GM12878 (cell line): ENCODE measurements at regions not wholly inside any gene's neighbourhood (a gene's known extent, or its start where the extent isn't known, plus 50 kb on each side); places are given as distances from the start of the nearest gene placed in this dataset.

Experiments
- ATAC-seq: fragments of 200-7000 bp; cut with Tn5 transposase; 3 replicates; pipeline ENCODE4 v1.9.1; 2020; ENCODE audit warnings: mild to moderate bottlenecking, moderate library complexity
- BruUV-seq: library from RNA; stranded (reverse); fragments of 400-500 nt; replicated peaks from 2 replicates; lab custom pipeline; 2021; lab: Mats Ljungman, UMichigan
- CTCF ChIA-PET: fragments of 300-600 bp; sonication (Branson Sonifier 250); formaldehyde crosslinking; extraction: SDS; loops from one replicate; lab custom pipeline; 2021; ENCODE audit warnings: inconsistent platforms; lab: Yijun Ruan, JAX
- POLR2A ChIA-PET: fragments of 350-600 bp; formaldehyde crosslinking; extraction: SDS; loops from one replicate; lab custom pipeline; 2021; ENCODE audit warnings: inconsistent platforms; lab: Charles Lee
- RAD21 ChIA-PET: fragments of 300-600 bp; sonication (Branson Sonifier 250); formaldehyde crosslinking; loops from one replicate; lab custom pipeline; 2023; ENCODE audit warnings: antibody characterized with exemption; ENCODE audit not compliant: unreplicated experiment; lab: Charles Lee
- SMC1A ChIA-PET: fragments of 300-600 bp; sonication (Branson Sonifier 250); formaldehyde crosslinking; loops from one replicate; lab custom pipeline; 2023; ENCODE audit not compliant: unreplicated experiment, uncharacterized antibody; lab: Charles Lee
- DNase-seq: peaks from one replicate; pipeline ENCODE4 v3.0.0-alpha.2; 2011; ENCODE audit warnings: low read depth, low spot score
- FAIRE-seq: peaks from 3 replicates; lab custom pipeline; 2011; peaks lifted over from hg19 to GRCh38; lab: Jason Lieb, UNC
- H2AFZ ChIP-seq: 2 replicates; pipeline ENCODE4 v1.6.0; 2011; ENCODE audit warnings: low read depth, low read length, control low read depth; ENCODE audit not compliant: control insufficient read depth
- H3K27ac ChIP-seq: 2 replicates; pipeline ENCODE4 v1.5.1; 2011; ENCODE audit warnings: control low read depth; ENCODE audit not compliant: control insufficient read depth, insufficient read depth
- H3K27me3 ChIP-seq, 2 experiments: replicated peaks in 1 of 2; 2 replicates each; pipeline versions ENCODE4 v1.6.0 to v1.6.1; 2011; ENCODE audit warnings: low read length in 1 of 2; ENCODE audit not compliant: control insufficient read depth in 2 of 2, insufficient read depth in 2 of 2
- H3K36me3 ChIP-seq, 2 experiments: 2 replicates each; pipeline ENCODE4 v1.5.1; 2011; ENCODE audit warnings: low read length in 1 of 2; ENCODE audit not compliant: control insufficient read depth in 2 of 2, insufficient read depth in 2 of 2
- H3K4me1 ChIP-seq: 2 replicates; pipeline ENCODE4 v1.6.1; 2011; ENCODE audit warnings: mild to moderate bottlenecking, low read length, moderate library complexity, mixed read lengths; ENCODE audit not compliant: control insufficient read depth, insufficient read depth
- H3K4me2 ChIP-seq: 2 replicates; pipeline ENCODE4 v1.6.0; 2011; ENCODE audit warnings: control low read depth; ENCODE audit not compliant: control insufficient read depth, insufficient read depth
- H3K4me3 ChIP-seq: fragments of 200-600 bp; sonication (generic); 2 replicates; pipeline ENCODE4 v1.5.1; 2016
- H3K79me2 ChIP-seq: 2 replicates; pipeline ENCODE4 v1.6.0; 2011; ENCODE audit warnings: low read length; ENCODE audit not compliant: control insufficient read depth, insufficient read depth
- H3K9ac ChIP-seq: 2 replicates; pipeline ENCODE4 v1.8.0; 2011; ENCODE audit warnings: low read length, control low read depth, mixed read lengths; ENCODE audit not compliant: control insufficient read depth, insufficient read depth
- H3K9me3 ChIP-seq: replicated peaks from 3 replicates; pipeline ENCODE4 v1.5.1; 2011; ENCODE audit warnings: mild to moderate bottlenecking, low read length; ENCODE audit not compliant: control insufficient read depth, insufficient read depth
- H4K20me1 ChIP-seq: 2 replicates; pipeline ENCODE4 v1.6.0; 2011; ENCODE audit not compliant: control insufficient read depth, insufficient read depth
- CEBPB ChIP-seq, 2 experiments: fragments of 150-350 bp in 1 of 2; IDR thresholded peaks; 2 replicates each; pipeline ENCODE4 v1.6.1; 2012 to 2014; ENCODE audit warnings: low read depth in 2 of 2, low read length in 2 of 2, borderline replicate concordance in 1 of 2, inconsistent platforms in 1 of 2
- CREM ChIP-seq: IDR thresholded peaks from 2 replicates; pipeline ENCODE4 v1.6.1; 2014; ENCODE audit warnings: antibody characterized with exemption, low read depth
- EZH2 ChIP-seq: IDR thresholded peaks from 2 replicates; pipeline ENCODE4 v1.6.1; 2012; ENCODE audit warnings: low read depth, mild to moderate bottlenecking, control low read depth, inconsistent platforms, low read length, borderline replicate concordance; ENCODE audit not compliant: control insufficient read depth
- MTA2 ChIP-seq: fragments of 450-650 bp; IDR thresholded peaks from 2 replicates; pipeline ENCODE4 v1.6.1; 2016; ENCODE audit warnings: low read depth, mild to moderate bottlenecking, moderate library complexity
- MYB ChIP-seq: fragments of 150-350 bp; IDR thresholded peaks from 2 replicates; pipeline ENCODE4 v1.6.1; 2014; ENCODE audit warnings: mild to moderate bottlenecking, low read depth, low read length, borderline replicate concordance
- NBN ChIP-seq: fragments of 450-650 bp; IDR thresholded peaks from 2 replicates; pipeline ENCODE4 v1.6.1; 2016
- NFYA ChIP-seq: IDR thresholded peaks from 2 replicates; pipeline ENCODE4 v1.6.1; 2011; ENCODE audit warnings: low read depth, mild to moderate bottlenecking, low read length, improper control_type of control experiment, borderline replicate concordance
- RBBP5 ChIP-seq: fragments of 200-600 bp; sonication (generic); conservative IDR thresholded peaks from 2 replicates; pipeline ENCODE4 v1.6.1; 2016
- RELA ChIP-seq: fragments of 450-650 bp; IDR thresholded peaks from 2 replicates; pipeline ENCODE4 v1.8.0; 2014; ENCODE audit warnings: borderline replicate concordance; ENCODE audit not compliant: partially characterized antibody
- WGBS: methylation state at CpG from one replicate; pipeline ENCODE4 v1.1.6; 2016; ENCODE audit warnings: low lambda C conversion rate; ENCODE audit not compliant: insufficient replicate concordance, insufficient coverage; ENCODE audit errors: missing lambda C conversion rate; 5-methylcytosine and 5-hydroxymethylcytosine counted together
- in situ Hi-C: fragments of 300-500 bp; cut with MboI; formaldehyde crosslinking; loops from 9 replicates; pipeline ENCODE4 v1.14.3; 2018; ENCODE audit warnings: mixed read lengths
- intact Hi-C: fragments of 100-400 bp; cut with micrococcal nuclease; formaldehyde crosslinking; loops from one replicate; pipeline ENCODE4 v1.14.2; 2022; ENCODE audit not compliant: unreplicated experiment
- TF ChIP-seq, protein P1 (sequence below): fragments of 450-650 bp; formaldehyde crosslinking; IDR thresholded peaks from 2 replicates; pipeline ENCODE4 v1.5.0; 2022; ENCODE audit warnings: mild to moderate bottlenecking, missing genetic modification characterization
- TF ChIP-seq, protein P2 (sequence below): IDR thresholded peaks from 2 replicates; pipeline ENCODE4 v1.6.1; 2011; ENCODE audit warnings: borderline replicate concordance, low read depth, mild to moderate bottlenecking, moderate library complexity, low read length; ENCODE audit not compliant: insufficient read depth, poor library complexity, severe bottlenecking

DNA sequence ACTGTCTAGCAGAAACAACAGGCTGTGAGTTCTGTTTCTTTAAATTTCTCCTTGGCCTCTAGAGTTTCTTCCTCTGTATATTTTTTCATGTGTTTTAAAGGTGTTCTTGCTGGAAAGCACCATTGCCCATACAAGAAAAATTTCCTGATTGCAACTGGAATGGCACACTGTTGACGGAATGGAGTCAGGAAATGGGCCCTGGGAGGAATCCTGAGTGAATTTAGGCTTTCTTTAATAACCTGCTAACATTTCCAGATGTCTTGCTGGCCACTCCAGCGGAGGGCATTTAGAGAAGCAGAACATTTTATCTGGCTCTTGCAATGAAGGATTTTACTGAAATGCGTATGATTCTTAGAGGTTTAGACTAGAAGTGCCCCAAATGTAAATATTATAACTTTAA, 736.3 kb downstream of the TAF11L14 start:
- H3K27me3 ChIP-seq = no peaks in the 10 kb centered on the region
- H3K36me3 ChIP-seq = no peaks in the 10 kb centered on the region
- ChIA-PET POLR2A (no interaction called here), RAD21 (no interaction called here), CTCF (no interaction called here), SMC1A (no interaction called here)
- no peak overlapping the region for H3K27ac ChIP-seq
- no peak for FAIRE-seq
- WGBS = 0% methylated on average over 3 of the region's 3 CpGs
- in situ Hi-C loops = no loop called here
- H3K4me1 ChIP-seq = no peaks in the 10 kb centered on the region
- no peak for ATAC-seq
- no peak overlapping the region for H3K9ac ChIP-seq
- BruUV-seq = no TSS peak
- DNase-seq = no peak
- no peak overlapping the region for H2AFZ ChIP-seq
- H4K20me1 ChIP-seq = no peaks in the 10 kb centered on the region
- H3K79me2 ChIP-seq = no peaks in the 10 kb centered on the region
- H3K9me3 ChIP-seq = no peaks in the 10 kb centered on the region
- H3K4me3 ChIP-seq = no peak overlapping the region
- H3K4me2 ChIP-seq = no peak overlapping the region
- TF ChIP-seq, protein P1, sequence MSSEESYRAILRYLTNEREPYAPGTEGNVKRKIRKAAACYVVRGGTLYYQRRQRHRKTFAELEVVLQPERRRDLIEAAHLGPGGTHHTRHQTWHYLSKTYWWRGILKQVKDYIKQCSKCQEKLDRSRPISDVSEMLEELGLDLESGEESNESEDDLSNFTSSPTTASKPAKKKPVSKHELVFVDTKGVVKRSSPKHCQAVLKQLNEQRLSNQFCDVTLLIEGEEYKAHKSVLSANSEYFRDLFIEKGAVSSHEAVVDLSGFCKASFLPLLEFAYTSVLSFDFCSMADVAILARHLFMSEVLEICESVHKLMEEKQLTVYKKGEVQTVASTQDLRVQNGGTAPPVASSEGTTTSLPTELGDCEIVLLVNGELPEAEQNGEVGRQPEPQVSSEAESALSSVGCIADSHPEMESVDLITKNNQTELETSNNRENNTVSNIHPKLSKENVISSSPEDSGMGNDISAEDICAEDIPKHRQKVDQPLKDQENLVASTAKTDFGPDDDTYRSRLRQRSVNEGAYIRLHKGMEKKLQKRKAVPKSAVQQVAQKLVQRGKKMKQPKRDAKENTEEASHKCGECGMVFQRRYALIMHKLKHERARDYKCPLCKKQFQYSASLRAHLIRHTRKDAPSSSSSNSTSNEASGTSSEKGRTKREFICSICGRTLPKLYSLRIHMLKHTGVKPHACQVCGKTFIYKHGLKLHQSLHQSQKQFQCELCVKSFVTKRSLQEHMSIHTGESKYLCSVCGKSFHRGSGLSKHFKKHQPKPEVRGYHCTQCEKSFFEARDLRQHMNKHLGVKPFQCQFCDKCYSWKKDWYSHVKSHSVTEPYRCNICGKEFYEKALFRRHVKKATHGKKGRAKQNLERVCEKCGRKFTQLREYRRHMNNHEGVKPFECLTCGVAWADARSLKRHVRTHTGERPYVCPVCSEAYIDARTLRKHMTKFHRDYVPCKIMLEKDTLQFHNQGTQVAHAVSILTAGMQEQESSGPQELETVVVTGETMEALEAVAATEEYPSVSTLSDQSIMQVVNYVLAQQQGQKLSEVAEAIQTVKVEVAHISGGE = no peak
- TF ChIP-seq MYB (no peak), RELA (no peak), CREM (no peak), RBBP5 (no peak), EZH2 (no peak), CEBPB (IDR thresholded peaks at IDR 0.05; ENCODE audit: borderline replicate concordance in 1 of 2, low read depth in 2 of 2, low read length in 2 of 2) (no peak), NFYA (no peak), NBN (no peak), MTA2 (no peak)
- TF ChIP-seq, protein P2, sequence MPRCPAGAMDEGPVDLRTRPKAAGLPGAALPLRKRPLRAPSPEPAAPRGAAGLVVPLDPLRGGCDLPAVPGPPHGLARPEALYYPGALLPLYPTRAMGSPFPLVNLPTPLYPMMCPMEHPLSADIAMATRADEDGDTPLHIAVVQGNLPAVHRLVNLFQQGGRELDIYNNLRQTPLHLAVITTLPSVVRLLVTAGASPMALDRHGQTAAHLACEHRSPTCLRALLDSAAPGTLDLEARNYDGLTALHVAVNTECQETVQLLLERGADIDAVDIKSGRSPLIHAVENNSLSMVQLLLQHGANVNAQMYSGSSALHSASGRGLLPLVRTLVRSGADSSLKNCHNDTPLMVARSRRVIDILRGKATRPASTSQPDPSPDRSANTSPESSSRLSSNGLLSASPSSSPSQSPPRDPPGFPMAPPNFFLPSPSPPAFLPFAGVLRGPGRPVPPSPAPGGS = no peak
- TF ChIP-seq, all 136 proteins: peak for 0
- intact Hi-C loops = no loop called here
